ENCODE measurements at regions not wholly inside any gene's neighbourhood (a gene's known extent, or its start where the extent isn't known, plus 50 kb on each side); places are given as distances from the start of the nearest gene placed in this dataset.

DNA sequence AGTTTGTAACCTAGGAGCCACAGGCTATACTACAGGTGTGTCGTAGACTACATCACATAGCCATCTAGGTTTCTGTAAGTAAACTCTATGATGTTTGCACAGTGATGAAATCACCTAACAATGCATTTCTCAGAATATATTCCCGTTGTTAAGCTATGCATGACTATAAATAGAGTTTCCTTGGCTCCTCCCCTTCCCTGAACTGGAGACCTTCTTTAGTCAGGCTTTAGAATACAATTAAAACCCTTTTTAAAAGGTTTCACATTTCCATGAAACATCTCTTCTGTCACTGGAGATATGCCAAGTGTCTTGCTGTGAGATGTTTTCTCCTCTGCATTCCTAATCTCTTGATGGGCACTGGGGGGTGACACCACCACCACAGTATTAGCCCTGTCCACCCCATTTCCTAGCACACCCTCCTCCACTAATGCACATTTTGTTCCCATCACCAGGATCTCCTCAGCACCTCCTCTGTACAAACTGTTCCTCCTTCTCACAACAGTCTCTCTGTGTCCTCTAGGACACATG lies 334.6 kb upstream of the CPEB2 start:
- no peak for DNase-seq

DNA sequence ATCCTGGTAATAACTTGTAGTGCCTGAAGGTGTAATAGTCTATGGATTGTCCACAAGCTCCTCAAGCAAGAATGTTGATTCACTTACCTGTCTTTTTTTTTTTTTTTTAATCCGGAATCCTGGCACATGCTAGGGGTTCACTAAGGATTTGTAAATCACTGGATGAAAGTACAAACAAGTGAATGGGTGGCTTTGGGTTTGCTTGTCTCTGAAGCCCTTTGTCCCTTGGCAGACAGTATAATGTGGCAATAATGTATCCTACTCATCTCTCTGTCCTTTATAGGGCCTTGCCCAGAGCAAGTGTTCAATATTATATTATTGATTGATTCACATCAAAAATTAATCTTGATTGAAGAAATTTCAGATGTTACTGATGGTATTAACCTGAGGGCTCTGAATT lies 334.0 kb upstream of the CPEB2 start:
- no peak for DNase-seq

DNA sequence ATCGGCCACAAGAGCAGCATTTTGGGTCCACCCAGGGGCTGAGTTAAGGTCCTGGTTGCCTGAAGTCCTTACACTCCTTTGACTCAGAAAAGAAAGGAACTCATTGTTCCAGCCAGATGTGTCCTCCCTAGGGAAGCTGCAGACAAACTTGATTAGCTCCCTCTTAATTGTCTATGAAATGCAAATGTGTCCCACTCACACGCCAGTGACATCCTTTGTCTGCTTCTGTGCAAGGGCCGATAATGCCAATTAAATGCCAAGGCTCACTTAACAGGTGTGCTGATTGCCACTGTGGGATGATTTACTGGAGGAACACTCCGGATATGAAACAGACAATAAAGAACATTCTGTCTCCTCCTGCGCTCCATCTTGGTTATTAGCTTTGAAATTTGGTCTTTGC lies 332.9 kb upstream of the CPEB2 start:
- no peak for DNase-seq

DNA sequence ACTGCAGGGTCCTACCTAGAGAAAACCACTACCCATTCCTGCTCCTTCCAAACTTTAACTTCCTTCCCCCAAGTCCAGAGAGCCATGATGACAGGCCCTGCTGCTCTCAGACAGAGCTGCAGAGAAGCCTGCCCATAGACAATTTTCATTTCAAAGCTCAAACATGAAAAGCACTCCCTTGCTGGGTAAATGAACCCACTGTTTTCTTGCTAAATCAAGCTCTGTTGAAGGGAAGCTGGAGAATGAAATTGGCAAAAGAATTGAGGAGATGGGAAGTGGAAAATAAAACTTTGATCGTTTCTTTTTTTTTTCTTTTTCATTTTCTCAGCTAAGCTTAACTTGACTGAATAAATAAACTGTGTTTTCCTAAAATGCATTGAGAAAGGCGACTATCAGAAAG lies 331.1 kb upstream of the CPEB2 start:
- no peak for DNase-seq

DNA sequence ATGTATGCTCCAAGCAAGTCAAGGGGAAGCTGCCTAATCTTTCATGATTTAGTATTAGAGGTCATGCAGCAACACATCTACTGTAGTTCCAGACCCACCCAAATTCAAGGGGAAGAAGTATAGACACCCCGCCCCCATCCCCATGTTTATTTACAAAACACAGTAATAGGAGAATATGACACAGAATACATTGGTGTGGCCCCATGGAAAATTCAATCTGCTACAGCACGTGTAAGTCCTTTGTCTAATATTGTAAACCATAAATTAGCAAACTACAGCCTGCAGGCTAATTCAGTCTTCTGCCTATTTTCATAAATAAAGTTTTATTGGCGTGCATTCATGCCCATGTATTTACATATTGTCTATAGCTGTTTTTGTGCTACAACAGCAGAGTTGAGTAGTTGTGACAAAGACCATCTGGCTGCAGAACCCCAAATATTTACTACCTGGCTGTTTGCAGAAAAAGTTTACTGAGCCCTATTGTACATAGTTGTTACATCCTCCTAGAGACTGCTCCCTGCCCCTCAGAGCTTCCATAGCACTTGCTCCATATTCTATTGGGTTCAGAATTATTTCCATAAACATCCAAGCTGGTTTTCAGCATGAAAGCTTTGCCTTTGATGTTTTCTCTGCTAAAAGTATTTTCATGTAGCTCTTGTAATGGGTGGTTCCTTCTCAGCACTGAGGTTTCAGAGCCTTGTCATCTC lies 326.8 kb upstream of the CPEB2 start:
- DNase-seq: no peak

DNA sequence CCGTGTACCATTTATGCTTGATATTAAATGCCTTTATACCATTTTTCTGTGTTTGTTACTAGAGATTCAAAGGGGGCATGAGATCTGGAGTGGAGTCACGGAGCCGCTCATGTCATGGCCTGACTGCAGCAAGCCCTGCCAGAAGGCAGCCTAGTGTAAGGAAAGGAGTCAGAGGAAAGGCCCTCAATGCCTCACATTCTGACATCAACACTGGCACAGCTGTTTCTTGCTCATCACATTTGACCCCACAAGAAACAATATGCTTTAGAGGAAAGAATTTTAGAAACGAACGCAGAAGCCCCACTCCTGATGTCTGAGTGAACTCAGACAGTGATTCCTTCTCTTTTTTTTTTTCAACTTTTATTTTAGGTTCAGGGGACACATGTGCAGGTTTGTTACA lies 322.4 kb upstream of the CPEB2 start:
- DNase-seq: no peak

DNA sequence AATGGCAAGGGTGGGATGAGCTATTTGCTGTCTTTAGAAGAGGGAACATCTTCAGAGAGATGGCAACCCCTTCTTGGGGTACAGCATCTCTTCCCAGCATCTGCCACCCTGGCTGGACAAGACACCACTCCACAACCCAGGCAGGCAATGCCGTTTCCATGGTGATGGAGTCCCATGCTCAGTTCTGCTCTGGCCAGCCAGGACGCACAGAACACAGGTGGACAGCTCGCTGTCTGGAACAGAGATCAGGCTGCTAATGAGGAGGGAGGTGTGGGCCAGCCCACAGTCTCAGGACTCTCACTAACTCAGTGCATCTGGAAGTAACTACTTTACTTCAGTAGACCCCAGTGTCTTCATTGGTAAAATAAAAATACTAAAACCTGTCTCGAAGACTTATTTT lies 321.0 kb upstream of the CPEB2 start:
- no peak for DNase-seq

DNA sequence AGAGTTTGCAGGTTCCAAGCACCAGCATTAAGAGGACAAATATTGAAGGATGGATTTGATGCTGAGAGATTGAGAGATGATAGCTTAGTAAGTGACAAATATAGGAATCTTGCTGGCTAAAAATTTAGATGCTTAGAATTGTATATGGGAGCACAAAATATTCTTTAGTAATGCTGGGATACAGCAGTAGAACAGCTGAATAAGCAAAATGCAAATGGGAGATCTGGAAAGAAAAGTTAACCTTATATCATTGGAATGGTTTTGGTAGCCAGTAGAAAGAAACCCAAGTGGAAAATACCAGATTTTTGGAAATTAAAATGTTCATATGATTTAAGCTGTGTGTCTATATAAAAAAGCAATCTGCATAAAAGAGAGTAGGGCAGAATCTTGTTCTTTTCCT lies 308.6 kb upstream of the CPEB2 start:
- no peak for DNase-seq

DNA sequence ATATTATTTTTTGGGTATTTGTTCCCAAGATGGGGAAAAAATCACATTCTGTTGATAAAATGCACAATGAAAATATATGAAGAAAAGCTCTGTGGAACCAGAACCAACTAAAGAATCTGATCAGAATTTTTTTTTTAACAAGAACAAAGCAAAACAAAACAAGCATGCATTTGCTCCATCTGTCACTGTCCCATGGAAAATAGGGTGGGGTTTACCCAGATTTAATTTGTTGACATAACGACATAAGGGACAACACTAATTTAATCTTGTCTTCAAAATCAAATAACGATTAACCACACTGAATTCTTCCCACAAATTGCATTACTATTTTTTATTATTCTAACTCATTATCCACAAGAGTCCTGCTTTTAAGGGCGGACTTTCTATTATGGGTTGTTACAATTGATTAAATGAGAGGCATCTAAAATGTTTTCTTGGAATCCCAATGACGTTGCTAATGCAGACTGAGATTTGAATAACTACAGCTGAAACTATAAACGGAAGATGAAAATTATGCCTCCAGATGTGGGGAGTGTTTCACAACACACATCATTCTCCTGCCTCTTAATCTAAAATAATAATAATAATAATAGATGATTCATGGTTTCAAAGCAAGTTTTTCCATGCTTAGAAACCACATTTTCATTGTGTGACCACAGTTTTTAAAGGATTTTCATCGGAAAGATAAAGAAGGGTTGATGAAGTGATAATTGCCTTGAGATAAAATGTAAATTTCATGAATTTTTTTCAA lies 307.0 kb upstream of the CPEB2 start:
- no peak for DNase-seq

DNA sequence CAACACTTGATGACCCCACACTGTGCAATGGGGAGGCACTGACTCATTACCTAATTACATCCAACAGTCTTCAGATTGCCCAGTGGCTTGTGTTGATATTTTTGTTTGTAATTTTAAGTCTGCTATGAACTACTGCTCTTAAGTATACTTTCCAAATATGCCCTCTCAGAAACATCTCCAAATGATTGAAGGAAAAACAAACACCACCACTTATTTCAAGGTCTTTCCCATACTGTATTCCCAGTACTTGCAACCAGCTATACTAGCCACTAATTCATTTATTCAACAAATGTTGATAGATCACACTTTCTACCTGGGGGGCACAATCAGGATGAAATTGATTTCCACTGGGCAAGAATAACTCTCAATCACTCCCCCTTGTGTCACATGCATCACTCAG lies 302.2 kb upstream of the CPEB2 start:
- no peak for DNase-seq

DNA sequence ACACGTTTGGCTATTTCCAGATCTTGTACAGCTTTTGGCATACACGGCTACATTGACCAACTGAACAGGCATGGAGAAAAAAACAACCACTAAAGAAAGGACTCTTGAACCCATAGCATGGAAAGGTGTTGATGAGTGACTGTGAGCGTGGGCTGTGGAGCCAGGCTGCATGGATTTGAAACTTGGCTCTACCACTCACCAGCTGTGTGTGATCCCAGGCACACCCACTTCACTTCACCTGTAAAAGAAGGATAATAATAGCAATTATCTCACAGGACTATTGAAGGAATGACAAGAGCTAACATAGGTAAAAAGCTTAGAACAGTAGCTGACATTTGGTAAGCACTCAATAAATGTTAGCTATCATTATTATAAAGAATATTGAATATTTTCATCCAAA lies 301.7 kb upstream of the CPEB2 start:
- DNase-seq: no peak

DNA sequence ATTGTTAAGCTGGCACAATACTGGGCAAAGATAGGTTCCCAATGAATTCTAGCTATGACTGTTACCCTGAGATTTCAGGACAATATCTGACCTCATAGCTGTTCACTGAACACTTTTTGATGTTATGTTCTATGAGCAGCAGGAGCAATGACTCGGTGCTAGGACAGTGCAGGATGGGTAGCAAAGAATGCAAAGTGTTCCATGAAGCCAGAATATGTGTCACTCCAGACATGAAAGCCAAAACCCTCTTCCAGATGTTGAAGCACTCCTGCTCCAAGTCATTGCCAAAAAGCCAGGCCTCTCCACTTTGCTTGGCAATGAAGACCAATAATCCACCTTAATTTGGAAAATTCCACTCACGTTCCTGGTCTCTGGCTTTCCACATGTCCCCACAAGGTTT lies 300.9 kb upstream of the CPEB2 start:
- no peak for DNase-seq

DNA sequence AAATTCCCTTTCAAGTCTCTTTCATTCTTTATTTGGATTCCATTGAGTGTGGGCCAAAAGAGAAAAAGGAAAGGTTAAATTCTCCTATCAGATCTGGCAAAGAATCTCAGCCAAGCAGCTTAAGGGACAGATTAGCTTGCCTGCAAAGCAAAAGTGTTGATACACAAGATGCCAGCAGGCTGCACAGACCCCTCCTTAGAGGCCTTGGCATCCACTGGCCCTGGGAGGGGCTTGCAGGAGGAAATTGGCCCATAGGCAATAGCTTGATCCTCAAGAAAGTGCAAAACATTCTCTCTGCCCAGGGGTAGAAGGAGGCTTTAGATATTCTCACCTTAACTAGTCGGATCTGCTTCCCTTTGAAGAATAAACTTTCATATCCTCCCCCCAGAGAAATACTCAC lies 300.4 kb upstream of the CPEB2 start:
- DNase-seq: no peak

DNA sequence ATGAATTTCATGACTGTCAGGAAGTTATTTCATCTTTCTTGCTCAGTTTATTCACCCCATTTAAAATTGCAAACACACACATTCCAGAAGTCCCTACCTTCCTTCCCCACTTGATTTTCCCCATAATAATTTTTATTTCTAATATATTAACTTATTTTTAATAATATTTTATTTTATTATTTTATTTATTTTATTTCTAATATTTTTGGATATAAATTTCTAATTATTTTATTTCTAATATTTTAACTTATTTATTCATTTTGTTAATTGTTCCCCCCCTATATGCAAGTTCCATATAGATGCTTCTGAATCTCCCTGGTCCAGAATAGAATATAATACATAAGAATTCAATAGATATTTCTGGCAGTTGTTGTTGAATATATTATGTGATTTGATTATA lies 293.7 kb upstream of the CPEB2 start:
- no peak for DNase-seq

DNA sequence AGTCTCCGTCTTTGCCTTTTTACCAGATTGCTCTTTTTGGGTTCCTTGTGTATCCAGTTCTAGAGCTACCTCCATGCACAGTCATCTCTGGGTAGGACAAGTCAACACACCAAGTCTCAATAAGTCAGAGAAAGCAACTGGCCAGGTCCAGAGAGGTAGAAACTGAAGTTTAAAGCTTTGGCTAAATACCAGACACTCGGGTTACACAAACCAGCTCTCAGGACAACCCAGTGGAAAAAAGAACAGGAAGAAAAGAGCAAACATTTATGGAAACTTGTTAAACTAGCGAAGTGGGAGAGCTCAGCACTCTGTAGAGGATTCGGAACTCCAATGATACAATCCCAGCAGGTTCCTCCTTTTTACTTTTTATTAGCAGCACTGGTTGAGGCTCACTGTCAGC lies 291.0 kb upstream of the CPEB2 start:
- DNase-seq: no peak

DNA sequence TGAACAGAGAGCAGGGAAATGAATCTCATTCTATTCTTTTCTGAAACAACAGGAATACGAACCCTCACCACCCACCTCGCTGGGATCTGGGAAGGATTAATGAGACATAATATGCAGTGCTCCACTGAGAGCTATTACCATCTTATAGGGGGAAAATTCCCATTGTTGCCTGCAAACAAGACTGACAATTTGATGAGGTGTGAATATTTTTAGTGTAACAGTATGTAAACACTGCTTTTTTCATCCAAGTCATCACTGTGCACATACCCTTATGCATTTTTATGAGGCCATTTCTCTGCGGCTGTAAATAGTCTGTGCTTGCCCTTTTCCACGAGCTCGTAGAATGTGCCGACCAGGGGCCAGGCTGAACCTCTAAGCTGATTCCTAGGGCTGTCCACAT lies 285.6 kb upstream of the CPEB2 start:
- DNase-seq: no peak

DNA sequence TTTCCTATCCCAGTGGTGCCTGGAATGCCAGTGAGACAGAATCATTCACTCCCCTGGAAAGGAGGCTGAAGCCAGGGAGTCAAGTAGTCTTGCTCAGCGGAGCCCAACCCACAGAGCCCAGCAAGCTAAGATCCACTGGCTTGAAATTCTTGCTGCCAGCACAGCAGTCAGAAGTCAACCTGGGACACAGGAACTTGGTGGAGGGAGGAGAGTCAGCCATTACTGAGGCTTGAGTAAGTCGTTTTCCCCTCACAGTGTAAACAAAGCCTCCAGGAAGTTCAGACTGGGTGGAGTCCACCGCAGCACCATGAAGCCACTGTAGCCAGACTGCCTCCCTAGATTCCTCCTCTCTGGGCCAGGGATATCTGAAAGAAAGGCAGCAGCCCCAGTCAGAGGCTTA lies 283.2 kb upstream of the CPEB2 start:
- no peak for DNase-seq

DNA sequence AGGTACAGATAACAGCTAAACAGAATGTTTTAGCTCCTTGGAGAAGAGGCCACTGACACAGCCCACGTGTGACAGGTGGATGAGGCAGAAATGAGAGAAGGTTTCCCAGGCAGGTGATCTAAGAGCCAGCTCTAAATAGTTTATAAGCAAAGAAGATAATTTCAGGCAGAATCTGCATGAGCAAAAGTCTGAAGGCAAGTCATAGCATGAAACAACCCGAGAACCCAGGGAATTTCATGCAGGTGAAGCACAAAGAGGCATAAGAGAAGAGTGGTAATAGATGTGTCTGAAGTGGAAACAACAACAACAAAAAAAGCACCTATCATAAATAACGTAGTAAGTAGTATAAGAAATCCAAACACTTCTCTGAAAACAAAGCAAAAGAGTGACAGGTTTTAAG lies 275.8 kb upstream of the CPEB2 start:
- DNase-seq: no peak

DNA sequence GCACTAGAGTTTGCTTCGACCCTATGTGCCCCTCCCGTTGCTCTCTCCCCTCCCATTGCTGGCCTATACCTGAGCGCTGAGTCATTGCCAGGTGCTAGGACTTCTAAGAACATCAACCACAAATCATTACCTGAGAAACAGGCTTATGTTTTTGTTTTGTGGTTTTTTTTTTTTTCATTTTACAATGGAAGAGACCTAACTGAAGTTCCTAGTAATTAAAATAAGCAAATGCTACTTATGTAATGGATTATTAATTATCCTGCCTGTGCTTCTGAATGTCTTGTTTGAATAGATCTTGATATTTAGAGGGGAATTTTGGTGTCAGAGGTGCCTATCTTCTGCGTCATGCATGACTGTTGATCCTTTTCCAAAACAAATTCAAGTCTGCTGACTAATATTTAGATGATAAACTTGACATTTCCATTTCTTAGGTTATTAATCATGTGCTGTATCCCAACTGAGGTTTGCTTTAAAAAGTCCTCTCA lies 275.4 kb upstream of the CPEB2 start:
- DNase-seq: no peak

DNA sequence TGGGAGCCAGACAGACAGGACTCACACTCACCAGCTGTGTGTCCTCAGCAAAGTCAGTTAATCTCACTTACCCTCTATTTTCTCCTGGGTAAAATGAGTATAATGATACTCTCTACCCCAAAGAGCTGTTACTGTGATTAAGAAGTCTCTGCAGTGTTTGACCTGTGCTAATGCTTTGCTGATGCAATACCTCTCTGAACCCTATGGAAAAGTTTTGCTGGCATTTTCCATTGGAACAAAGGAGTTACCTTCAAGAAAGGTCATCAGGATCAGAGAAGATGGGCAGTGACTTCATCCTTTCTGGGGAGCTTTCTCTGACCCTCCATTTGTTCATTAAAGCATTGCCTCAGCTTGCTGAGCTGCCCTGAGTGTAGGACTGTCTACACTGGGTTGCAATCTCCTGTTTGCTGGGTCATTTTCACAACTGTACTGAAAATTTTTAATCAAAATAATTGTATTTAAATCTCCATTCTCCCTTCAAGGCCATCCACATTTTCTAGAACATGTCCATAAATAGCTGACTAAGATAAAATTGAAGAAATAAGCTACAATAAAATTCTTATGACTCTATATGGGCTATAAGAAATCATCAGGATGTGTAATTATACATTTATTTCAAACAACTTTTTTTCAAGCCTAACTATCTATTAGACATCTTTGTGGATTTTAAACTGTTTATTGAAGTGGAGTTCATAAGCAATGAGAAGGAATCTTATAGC lies 272.8 kb upstream of the CPEB2 start:
- DNase-seq: no peak

DNA sequence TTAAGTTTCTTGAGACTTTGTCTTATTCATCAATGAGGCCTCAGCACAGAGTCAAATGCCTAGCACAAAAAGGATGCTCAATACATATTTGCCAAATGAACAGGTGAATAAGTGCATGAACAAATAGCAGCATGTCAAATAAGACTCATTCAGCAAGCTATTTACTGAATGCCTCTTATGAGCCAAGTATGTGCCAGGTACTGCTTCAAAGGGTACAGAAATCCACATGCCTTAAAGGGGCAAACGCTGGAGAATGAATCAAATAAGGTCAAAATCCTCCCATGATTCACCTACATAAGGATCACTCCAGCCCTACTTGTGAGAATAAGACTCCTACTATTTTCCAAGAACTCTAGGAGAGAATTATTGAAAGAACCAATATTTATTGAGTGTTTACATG lies 260.2 kb upstream of the CPEB2 start:
- no peak for DNase-seq

DNA sequence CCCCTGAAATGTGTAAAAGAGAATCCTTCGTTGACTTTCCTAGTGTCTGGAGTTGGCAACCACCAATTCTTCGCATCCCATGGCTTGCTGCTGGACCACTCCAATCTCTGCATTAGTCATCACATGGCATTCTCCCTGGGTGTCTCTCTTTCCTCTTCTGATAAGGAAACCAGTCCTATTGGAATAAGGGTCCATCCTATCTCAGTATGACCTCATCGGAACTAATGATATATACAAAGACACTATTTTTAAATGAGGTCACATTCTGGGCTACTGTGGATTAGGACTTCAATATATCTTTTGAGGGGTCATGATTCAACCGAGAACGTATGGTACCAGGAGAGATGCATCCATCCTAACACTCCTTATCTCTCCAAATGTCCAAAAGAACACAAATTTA lies 259.1 kb upstream of the CPEB2 start:
- DNase-seq: no peak

DNA sequence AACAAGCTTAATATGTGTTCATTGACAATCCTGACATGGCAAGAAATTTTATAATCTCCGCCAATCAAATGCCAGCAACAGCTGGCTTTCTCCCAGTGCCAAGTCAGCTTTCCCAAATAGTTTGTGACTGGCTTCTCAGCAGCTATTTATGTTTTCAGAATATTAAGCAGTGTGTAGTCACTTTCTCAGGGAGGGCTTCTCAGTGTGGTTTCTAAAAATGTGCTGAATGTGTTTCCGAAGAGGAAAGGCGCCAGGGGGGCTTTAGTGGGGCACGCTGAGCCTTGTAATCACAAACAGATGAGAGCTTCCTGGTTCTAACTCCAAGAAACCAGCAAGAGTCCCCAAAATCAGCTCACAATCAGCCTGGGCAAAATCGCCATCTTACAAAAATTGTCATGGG lies 258.7 kb upstream of the CPEB2 start:
- no peak for DNase-seq

DNA sequence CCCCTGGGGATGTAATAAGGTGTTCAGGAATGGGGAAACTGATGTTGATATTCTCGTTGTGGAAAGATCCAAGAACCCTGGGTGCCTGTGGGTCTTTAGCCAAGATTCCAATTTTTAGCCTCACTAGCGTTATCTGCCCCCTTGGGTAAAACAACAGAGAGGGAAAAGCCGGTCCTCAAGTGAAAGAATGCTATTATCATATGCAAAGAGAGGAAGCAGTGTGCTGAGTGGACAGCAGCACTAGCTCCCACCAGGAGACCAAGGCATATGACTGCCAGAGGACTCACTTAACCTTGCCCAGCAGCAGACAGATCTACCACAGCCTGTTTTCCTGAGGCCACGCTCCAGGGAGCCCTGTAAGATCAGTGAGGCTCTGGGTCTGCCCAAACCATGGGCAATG lies 257.9 kb upstream of the CPEB2 start:
- DNase-seq: no peak
